Astrocyte (in vitro differentiated cells and primary cell): ENCODE measurements at regions not wholly inside any gene's neighbourhood (a gene's known extent, or its start where the extent isn't known, plus 50 kb on each side); places are given as distances from the start of the nearest gene placed in this dataset.
A peak's percentile ranks its signal among the peaks of the same experiment; 100 is the strongest.

Experiments
- DNase-seq: peaks from one replicate; pipeline ENCODE4 v3.0.0-alpha.2; 2010; ENCODE audit warnings: low read depth
- FAIRE-seq: peaks from 2 replicates; lab custom pipeline; 2011; peaks lifted over from hg19 to GRCh38; lab: Jason Lieb, UNC
- H2AFZ ChIP-seq: 2 replicates; pipeline ENCODE4 v1.6.0; 2012; ENCODE audit warnings: low read depth, low read length, inconsistent platforms
- H3K27ac ChIP-seq: 2 replicates; pipeline ENCODE4 v1.5.1; 2011; ENCODE audit warnings: low read depth, low read length, inconsistent platforms
- H3K27me3 ChIP-seq: 2 replicates; pipeline ENCODE4 v1.6.0; 2011; ENCODE audit warnings: low read length, inconsistent platforms; ENCODE audit not compliant: insufficient read depth
- H3K36me3 ChIP-seq: 2 replicates; pipeline ENCODE4 v1.5.1; 2011; ENCODE audit warnings: low read length, inconsistent platforms; ENCODE audit not compliant: insufficient read depth
- H3K4me1 ChIP-seq: 2 replicates; pipeline ENCODE4 v1.5.1; 2011; ENCODE audit warnings: low read length, inconsistent platforms; ENCODE audit not compliant: insufficient read depth
- H3K4me2 ChIP-seq: 2 replicates; pipeline ENCODE4 v1.6.0; 2012; ENCODE audit warnings: low read length, inconsistent platforms
- H3K4me3 ChIP-seq: 2 replicates; pipeline ENCODE4 v1.5.1; 2011; ENCODE audit warnings: low read depth, mild to moderate bottlenecking, low read length, inconsistent platforms; ENCODE audit not compliant: insufficient read depth
- H3K79me2 ChIP-seq: 2 replicates; pipeline ENCODE4 v1.6.0; 2012; ENCODE audit warnings: mild to moderate bottlenecking, low read length, inconsistent platforms; ENCODE audit not compliant: insufficient read depth
- H3K9ac ChIP-seq: 2 replicates; pipeline ENCODE4 v1.6.0; 2012; ENCODE audit warnings: mild to moderate bottlenecking, low read length, inconsistent platforms
- H3K9me3 ChIP-seq: 2 replicates; pipeline ENCODE4 v1.5.1; 2012; ENCODE audit warnings: low read depth, mild to moderate bottlenecking, low read length, inconsistent platforms; ENCODE audit not compliant: insufficient read depth
- H4K20me1 ChIP-seq: 2 replicates; pipeline ENCODE4 v1.6.0; 2012; ENCODE audit warnings: low read length, inconsistent platforms; ENCODE audit not compliant: insufficient read depth
- H3K27ac Mint-ChIP-seq: one replicate; pipeline ENCODE4 v1.8.0; 2021; ENCODE audit warnings: mild to moderate bottlenecking, mixed read lengths; ENCODE audit not compliant: unreplicated experiment
- H3K27me3 Mint-ChIP-seq: one replicate; pipeline ENCODE4 v1.8.0; 2021; ENCODE audit warnings: low read depth, mixed read lengths; ENCODE audit not compliant: unreplicated experiment
- H3K36me3 Mint-ChIP-seq: one replicate; pipeline ENCODE4 v1.8.0; 2021; ENCODE audit warnings: low read depth, mixed read lengths; ENCODE audit not compliant: unreplicated experiment
- H3K4me1 Mint-ChIP-seq: one replicate; pipeline ENCODE4 v1.8.0; 2021; ENCODE audit warnings: low read depth, mixed read lengths; ENCODE audit not compliant: unreplicated experiment
- H3K4me3 Mint-ChIP-seq: one replicate; pipeline ENCODE4 v1.8.0; 2021; ENCODE audit warnings: mild to moderate bottlenecking, moderate library complexity, mixed read lengths; ENCODE audit not compliant: unreplicated experiment
- H3K9me3 Mint-ChIP-seq: one replicate; pipeline ENCODE4 v1.8.0; 2021; ENCODE audit warnings: mild to moderate bottlenecking, mixed read lengths; ENCODE audit not compliant: unreplicated experiment
- CTCF ChIP-seq: IDR thresholded peaks from 2 replicates; pipeline ENCODE4 v1.5.1; 2011; ENCODE audit warnings: low read depth, mild to moderate bottlenecking, inconsistent platforms, low read length, moderate library complexity; ENCODE audit not compliant: insufficient read depth
- EZH2 ChIP-seq: IDR thresholded peaks from 2 replicates; pipeline ENCODE4 v1.6.1; 2012; ENCODE audit warnings: mild to moderate bottlenecking, low read length, inconsistent platforms; ENCODE audit not compliant: insufficient read depth

GRCh38 chr16:47849736-47850135 is 306.1 kb downstream of the ABCC12 start:
- Histone ChIP-seq H2AFZ (no peak overlapping the region), H3K4me3 (no peak overlapping the region), H3K4me1 (peaks cover 20% of the 10 kb centered on the region), H3K4me2 (no peak overlapping the region), H3K27ac (no peak overlapping the region), H3K9ac (no peak overlapping the region), H3K27me3 (no peaks in the 10 kb centered on the region), H3K9me3 (no peaks in the 10 kb centered on the region), H3K36me3 (no peaks in the 10 kb centered on the region), H4K20me1 (no peaks in the 10 kb centered on the region), H3K79me2 (no peaks in the 10 kb centered on the region)
- no peak for FAIRE-seq
- H3K27me3 Mint-ChIP-seq, result peaks cover 3% of the 10 kb centered on the region
- H3K4me3 Mint-ChIP-seq, result no peak overlapping the region
- TF ChIP-seq EZH2 (no peak), CTCF (no peak)
- H3K9me3 Mint-ChIP-seq, result peaks cover under 1% of the 10 kb centered on the region
- DNase-seq, result no peak
- H3K36me3 Mint-ChIP-seq, result no peaks in the 10 kb centered on the region
- no peak overlapping the region for H3K27ac Mint-ChIP-seq
- H3K4me1 Mint-ChIP-seq, result peaks cover 18% of the 10 kb centered on the region

- H3K36me3 ChIP-seq, result no peaks in the 10 kb centered on the region
- H3K4me2 ChIP-seq, result peak overlapping the region; percentile 56
- H3K79me2 ChIP-seq, result no peaks in the 10 kb centered on the region
- FAIRE-seq (no peak), DNase-seq (peak; percentile 77)
- H3K4me1 ChIP-seq, result peaks cover 20% of the 10 kb centered on the region
- no peaks in the 10 kb centered on the region for H3K9me3 Mint-ChIP-seq
- no peaks in the 10 kb centered on the region for H3K27me3 ChIP-seq
- H4K20me1 ChIP-seq, result no peaks in the 10 kb centered on the region
- peaks cover 3% of the 10 kb centered on the region for H3K27me3 Mint-ChIP-seq
- no peak for TF ChIP-seq EZH2
- TF ChIP-seq CTCF, result no peak
- H3K27ac Mint-ChIP-seq, result peak overlapping the region; percentile 12
- H2AFZ ChIP-seq, result peak overlapping the region; percentile 62
- H3K4me3 ChIP-seq, result no peak overlapping the region
- H3K9ac ChIP-seq, result peak overlapping the region; percentile 4
- H3K4me1 Mint-ChIP-seq, result peaks cover 18% of the 10 kb centered on the region
- no peaks in the 10 kb centered on the region for H3K9me3 ChIP-seq
- no peak overlapping the region for H3K4me3 Mint-ChIP-seq
- H3K36me3 Mint-ChIP-seq, result no peaks in the 10 kb centered on the region
- peak overlapping the region; percentile 46 for H3K27ac ChIP-seq
Measured at GRCh38 chr16:47848421-47849109, 307.2 kb downstream of the ABCC12 start.

GRCh38 chr16:47847220-47847970 is 308.4 kb downstream of the ABCC12 start:
- Histone ChIP-seq H3K4me1 (peaks cover 20% of the 10 kb centered on the region), H3K27me3 (no peaks in the 10 kb centered on the region), H3K9me3 (no peaks in the 10 kb centered on the region), H3K27ac (peak overlapping the region; percentile 46), H3K9ac (no peak overlapping the region), H3K4me3 (no peak overlapping the region), H3K36me3 (no peaks in the 10 kb centered on the region), H3K79me2 (no peaks in the 10 kb centered on the region), H2AFZ (peak overlapping the region; percentile 23), H3K4me2 (peak overlapping the region; percentile 56), H4K20me1 (no peaks in the 10 kb centered on the region)
- no peak for TF ChIP-seq EZH2
- no peak for TF ChIP-seq CTCF
- no peaks in the 10 kb centered on the region for H3K9me3 Mint-ChIP-seq
- H3K4me3 Mint-ChIP-seq, result no peak overlapping the region
- DNase-seq (peak; percentile 58), FAIRE-seq (no peak)
- peak overlapping the region; percentile 28 for H3K27ac Mint-ChIP-seq
- peaks cover 18% of the 10 kb centered on the region for H3K4me1 Mint-ChIP-seq
- no peaks in the 10 kb centered on the region for H3K27me3 Mint-ChIP-seq
- H3K36me3 Mint-ChIP-seq, result no peaks in the 10 kb centered on the region
